ENCODE measurements at regions not wholly inside any gene's neighbourhood (a gene's known extent, or its start where the extent isn't known, plus 50 kb on each side); places are given as distances from the start of the nearest gene placed in this dataset.

- no peaks in the 10 kb centered on the region for H4K20me1 ChIP-seq (replicated peaks; ENCODE audit: control insufficient read depth, insufficient read depth, low read length)
- intact Hi-C loops (cut with micrococcal nuclease) (loop anchor here (1.0 to 5.0 kb wide), 2 partner anchors 28 to 35 kb away; no protein-coding TSS in a partner anchor), in situ Hi-C loops (cut with MboI) (no loop called here)
- 0 out of 4 replicates have a peak overlapping the region, but pooled peaks of 1 of the 2 experiments have one; percentile 43 for H3K9ac ChIP-seq (ENCODE audit: insufficient read depth in 1 of 2, low read depth in 2 of 2, low read length in 2 of 2)
- H3K9me1 ChIP-seq (ENCODE audit: control insufficient read depth, insufficient read depth, low read length), result no peaks in the 10 kb centered on the region
- peak overlapping the region; percentile 85; the same call in 1 of the 2 replicates for H2AFZ ChIP-seq (ENCODE audit: low read depth, low read length)
- H3K4me2 ChIP-seq (ENCODE audit: insufficient read depth, low read length), result peak overlapping the region; percentile 30; the same call in 1 of the 2 replicates
- POLR2A ChIA-PET, result no interaction called here
- peak overlapping the region; percentile 73; the same call in 2 of the 3 replicates for H3K27ac ChIP-seq (ENCODE audit: extremely low read depth, low read depth, low read length)
- DNase-seq (ENCODE audit: extremely low read depth in 1 of 4, low spot score in 3 of 4) (peak in 2 of 4 experiments; percentile 22 to 56), ATAC-seq (peak; percentile 41), FAIRE-seq (no peak)
- no peaks in the 10 kb centered on the region for H3K79me2 ChIP-seq (ENCODE audit: control insufficient read depth, insufficient read depth, low read length)
- no TSS peak for BruUV-seq (replicated peaks)
- 0% methylated on average over 1 of the region's 1 CpG for WGBS (ENCODE audit: insufficient coverage, low coverage, missing lambda C conversion rate)
- no peaks in the 10 kb centered on the region for H3K27me3 ChIP-seq (ENCODE audit: control insufficient read depth in 2 of 2, insufficient read depth in 2 of 2, low read length in 2 of 2)
- peaks cover 5 to 39% of the 10 kb centered on the region in 2 experiments for H3K4me1 ChIP-seq (replicated peaks in 1 of 2; ENCODE audit: control insufficient read depth in 2 of 2, insufficient read depth in 2 of 2, low read length in 2 of 2)
- no peaks in the 10 kb centered on the region for H3K36me3 ChIP-seq (ENCODE audit: control insufficient read depth, insufficient read depth, low read length)
- CTCF ChIA-PET (ENCODE audit: low intra/inter-chr PET ratio), result no interaction called here
- H3K4me3 ChIP-seq, result no peak overlapping the region
- H3K9me3 ChIP-seq (replicated peaks; ENCODE audit: control insufficient read depth, insufficient read depth, low read depth, low read length), result no peaks in the 10 kb centered on the region
- TF ChIP-seq KHSRP (IDR thresholded peaks at IDR 0.05) (no peak), JUN (IDR thresholded peaks at IDR 0.05; ENCODE audit: borderline replicate concordance, low read depth, low read length) (peak; percentile 32; the same call in 1 of the 2 replicates), JUN (CRISPR knock-in tag; IDR thresholded peaks at IDR 0.05; ENCODE audit: borderline replicate concordance) (no peak), CREM (IDR thresholded peaks at IDR 0.05; ENCODE audit: low read depth) (peak; percentile 32; the same call in 1 of the 2 replicates), ATF4 (CRISPR knock-in tag; IDR thresholded peaks at IDR 0.05) (0 out of 2 replicates have a peak, but pooled peaks have one; percentile 37), RCOR1 (IDR thresholded peaks at IDR 0.05; ENCODE audit: borderline replicate concordance in 1 of 2, low read depth in 2 of 2, low read length in 2 of 2) (peak in 1 of 2 experiments; percentile 46; a peak in 1 of 4 replicates), OTX1 (CRISPR knock-in tag; IDR thresholded peaks at IDR 0.05) (0 out of 2 replicates have a peak, but pooled peaks have one; percentile 12)
- TF ChIP-seq, protein P1, sequence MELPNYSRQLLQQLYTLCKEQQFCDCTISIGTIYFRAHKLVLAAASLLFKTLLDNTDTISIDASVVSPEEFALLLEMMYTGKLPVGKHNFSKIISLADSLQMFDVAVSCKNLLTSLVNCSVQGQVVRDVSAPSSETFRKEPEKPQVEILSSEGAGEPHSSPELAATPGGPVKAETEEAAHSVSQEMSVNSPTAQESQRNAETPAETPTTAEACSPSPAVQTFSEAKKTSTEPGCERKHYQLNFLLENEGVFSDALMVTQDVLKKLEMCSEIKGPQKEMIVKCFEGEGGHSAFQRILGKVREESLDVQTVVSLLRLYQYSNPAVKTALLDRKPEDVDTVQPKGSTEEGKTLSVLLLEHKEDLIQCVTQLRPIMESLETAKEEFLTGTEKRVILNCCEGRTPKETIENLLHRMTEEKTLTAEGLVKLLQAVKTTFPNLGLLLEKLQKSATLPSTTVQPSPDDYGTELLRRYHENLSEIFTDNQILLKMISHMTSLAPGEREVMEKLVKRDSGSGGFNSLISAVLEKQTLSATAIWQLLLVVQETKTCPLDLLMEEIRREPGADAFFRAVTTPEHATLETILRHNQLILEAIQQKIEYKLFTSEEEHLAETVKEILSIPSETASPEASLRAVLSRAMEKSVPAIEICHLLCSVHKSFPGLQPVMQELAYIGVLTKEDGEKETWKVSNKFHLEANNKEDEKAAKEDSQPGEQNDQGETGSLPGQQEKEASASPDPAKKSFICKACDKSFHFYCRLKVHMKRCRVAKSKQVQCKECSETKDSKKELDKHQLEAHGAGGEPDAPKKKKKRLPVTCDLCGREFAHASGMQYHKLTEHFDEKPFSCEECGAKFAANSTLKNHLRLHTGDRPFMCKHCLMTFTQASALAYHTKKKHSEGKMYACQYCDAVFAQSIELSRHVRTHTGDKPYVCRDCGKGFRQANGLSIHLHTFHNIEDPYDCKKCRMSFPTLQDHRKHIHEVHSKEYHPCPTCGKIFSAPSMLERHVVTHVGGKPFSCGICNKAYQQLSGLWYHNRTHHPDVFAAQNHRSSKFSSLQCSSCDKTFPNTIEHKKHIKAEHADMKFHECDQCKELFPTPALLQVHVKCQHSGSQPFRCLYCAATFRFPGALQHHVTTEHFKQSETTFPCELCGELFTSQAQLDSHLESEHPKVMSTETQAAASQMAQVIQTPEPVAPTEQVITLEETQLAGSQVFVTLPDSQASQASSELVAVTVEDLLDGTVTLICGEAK (IDR thresholded peaks at IDR 0.05), result no peak
- TF ChIP-seq, protein P1 (CRISPR knock-in tag; IDR thresholded peaks at IDR 0.05), result no peak
- TF ChIP-seq, protein P2, sequence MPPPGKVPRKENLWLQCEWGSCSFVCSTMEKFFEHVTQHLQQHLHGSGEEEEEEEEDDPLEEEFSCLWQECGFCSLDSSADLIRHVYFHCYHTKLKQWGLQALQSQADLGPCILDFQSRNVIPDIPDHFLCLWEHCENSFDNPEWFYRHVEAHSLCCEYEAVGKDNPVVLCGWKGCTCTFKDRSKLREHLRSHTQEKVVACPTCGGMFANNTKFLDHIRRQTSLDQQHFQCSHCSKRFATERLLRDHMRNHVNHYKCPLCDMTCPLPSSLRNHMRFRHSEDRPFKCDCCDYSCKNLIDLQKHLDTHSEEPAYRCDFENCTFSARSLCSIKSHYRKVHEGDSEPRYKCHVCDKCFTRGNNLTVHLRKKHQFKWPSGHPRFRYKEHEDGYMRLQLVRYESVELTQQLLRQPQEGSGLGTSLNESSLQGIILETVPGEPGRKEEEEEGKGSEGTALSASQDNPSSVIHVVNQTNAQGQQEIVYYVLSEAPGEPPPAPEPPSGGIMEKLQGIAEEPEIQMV (tag; conservative IDR thresholded peaks at IDR 0.05; ENCODE audit: low read depth), result peak; percentile 50; the same call in 1 of the 2 replicates
Measured at GRCh38 chr1:173302366-173302765, 95.2 kb upstream of the TNFSF4 start.
